GM23338 (cell line): ENCODE measurements at regions not wholly inside any gene's neighbourhood (a gene's known extent, or its start where the extent isn't known, plus 50 kb on each side); places are given as distances from the start of the nearest gene placed in this dataset.

ENCODE experiments used
- ATAC-seq: fragments of 200-7000 bp; cut with Tn5 transposase; 3 replicates; pipeline ENCODE4 v1.9.1; 2020
- DNase-seq: peaks from one replicate; pipeline ENCODE4 v3.0.0-alpha.2; 2015; ENCODE audit warnings: low spot score
- H2AFZ ChIP-seq: fragments of 200-600 bp; sonication (generic); 2 replicates; pipeline ENCODE4 v1.8.0; 2016; ENCODE audit warnings: antibody characterized with exemption, mild to moderate bottlenecking, moderate library complexity
- H3F3A ChIP-seq: fragments of 200-600 bp; sonication (generic); replicated peaks from 2 replicates; pipeline ENCODE4 v1.8.0; 2017; ENCODE audit warnings: antibody characterized with exemption, mixed run types, low read depth
- H3K27ac ChIP-seq: fragments of 200-600 bp; sonication (generic); 2 replicates; pipeline ENCODE4 v1.6.1; 2016; ENCODE audit warnings: low read depth
- H3K27me3 ChIP-seq: fragments of 200-600 bp; sonication (generic); 2 replicates; pipeline ENCODE4 v1.8.0; 2016; ENCODE audit warnings: mild to moderate bottlenecking, mixed run types, moderate library complexity; ENCODE audit not compliant: insufficient read depth
- H3K36me3 ChIP-seq: fragments of 200-600 bp; sonication (generic); 2 replicates; pipeline ENCODE4 v1.8.0; 2016; ENCODE audit warnings: mild to moderate bottlenecking; ENCODE audit not compliant: insufficient read depth
- H3K4me1 ChIP-seq: fragments of 200-600 bp; sonication (generic); 2 replicates; pipeline ENCODE4 v1.8.0; 2016; ENCODE audit warnings: mild to moderate bottlenecking, moderate library complexity; ENCODE audit not compliant: insufficient read depth
- H3K4me2 ChIP-seq: fragments of 200-600 bp; sonication (generic); 2 replicates; pipeline ENCODE4 v1.7.1; 2017; ENCODE audit warnings: mixed run types
- H3K4me3 ChIP-seq: fragments of 200-600 bp; sonication (generic); 2 replicates; pipeline ENCODE4 v1.6.1; 2016; ENCODE audit warnings: mixed run types
- H3K79me2 ChIP-seq: fragments of 200-600 bp; sonication (generic); replicated peaks from 2 replicates; pipeline ENCODE4 v1.8.0; 2017; ENCODE audit warnings: mild to moderate bottlenecking; ENCODE audit not compliant: insufficient read depth
- H3K9me2 ChIP-seq: fragments of 200-600 bp; sonication (generic); 2 replicates; pipeline ENCODE4 v1.8.0; 2017; ENCODE audit not compliant: insufficient read depth
- H4K20me1 ChIP-seq: fragments of 200-600 bp; sonication (generic); replicated peaks from 2 replicates; pipeline ENCODE4 v1.8.0; 2017; ENCODE audit warnings: mild to moderate bottlenecking; ENCODE audit not compliant: insufficient read depth
- H3K27ac Mint-ChIP-seq: 2 replicates; pipeline ENCODE4 v1.8.0; 2020; ENCODE audit warnings: inconsistent platforms, mild to moderate bottlenecking, moderate library complexity, mixed read lengths
- H3K27me3 Mint-ChIP-seq: 3 replicates; pipeline ENCODE4 v1.8.0; 2022; ENCODE audit warnings: low read depth, mild to moderate bottlenecking, moderate library complexity, mixed read lengths, inconsistent platforms; ENCODE audit not compliant: insufficient read depth, poor library complexity
- H3K36me3 Mint-ChIP-seq: 3 replicates; pipeline ENCODE4 v1.8.0; 2021; ENCODE audit warnings: low read depth, mild to moderate bottlenecking, inconsistent platforms, moderate library complexity, mixed read lengths
- H3K4me1 Mint-ChIP-seq: 3 replicates; pipeline ENCODE4 v1.8.0; 2020; ENCODE audit warnings: mild to moderate bottlenecking, inconsistent platforms, mixed read lengths
- H3K4me3 Mint-ChIP-seq: 3 replicates; pipeline ENCODE4 v1.8.0; 2021; ENCODE audit warnings: moderate library complexity, mild to moderate bottlenecking, inconsistent platforms, mixed read lengths
- H3K9me3 Mint-ChIP-seq: 3 replicates; pipeline ENCODE4 v1.8.0; 2020; ENCODE audit warnings: moderate library complexity, mild to moderate bottlenecking, inconsistent platforms, mixed read lengths
- CTCF ChIP-seq, 2 experiments: fragments of 200-600 bp in 1 of 2; sonication (generic) in 1 of 2; conservative IDR thresholded peaks; 2 replicates each; pipeline versions ENCODE4 v1.5.1 to v1.6.1; 2016 to 2017; ENCODE audit warnings: antibody characterized with exemption in 2 of 2, low read depth in 2 of 2, mild to moderate bottlenecking in 2 of 2, moderate library complexity in 1 of 2
- ETS1 ChIP-seq: IDR thresholded peaks from 2 replicates; pipeline ENCODE4 v1.6.1; 2016; ENCODE audit warnings: antibody characterized with exemption
- EZH2 ChIP-seq: fragments of 200-600 bp; sonication (generic); IDR thresholded peaks from one replicate; pipeline ENCODE4 v1.8.0; 2017; ENCODE audit warnings: antibody characterized with exemption, mild to moderate bottlenecking, low read depth; ENCODE audit not compliant: unreplicated experiment
- JUNB ChIP-seq: IDR thresholded peaks from one replicate; pipeline ENCODE4 v1.6.1; 2016; ENCODE audit warnings: antibody characterized with exemption; ENCODE audit not compliant: unreplicated experiment
- POLR2AphosphoS5 ChIP-seq: IDR thresholded peaks from 2 replicates; pipeline ENCODE4 v1.6.1; 2016; ENCODE audit warnings: antibody characterized with exemption, low read depth
- REST ChIP-seq: IDR thresholded peaks from one replicate; pipeline ENCODE4 v1.6.1; 2018; ENCODE audit warnings: antibody characterized with exemption; ENCODE audit not compliant: unreplicated experiment
- ZNF114 ChIP-seq: fragments of 250-450 bp; sonication (Bioruptor Pico); IDR thresholded peaks from 2 replicates; pipeline ENCODE4 v1.5.0; 2020; ENCODE audit warnings: mild to moderate bottlenecking, moderate library complexity
- ZNF331 ChIP-seq: fragments of 250-450 bp; sonication (Bioruptor Pico); IDR thresholded peaks from 2 replicates; pipeline ENCODE4 v1.5.0; 2020; ENCODE audit warnings: low read depth, mild to moderate bottlenecking, moderate library complexity

GRCh38 chr5:121695307-121695706 lies 156.4 kb upstream of the FTMT start:
- Histone ChIP-seq H3K79me2 (no peaks in the 10 kb centered on the region), H3K27ac (no peak overlapping the region), H2AFZ (no peak overlapping the region), H3K9me2 (no peaks in the 10 kb centered on the region), H3K4me3 (no peak overlapping the region), H3K27me3 (no peaks in the 10 kb centered on the region), H3K4me2 (no peak overlapping the region), H4K20me1 (no peaks in the 10 kb centered on the region), H3K4me1 (peaks cover 18% of the 10 kb centered on the region), H3K36me3 (no peaks in the 10 kb centered on the region), H3F3A (no peaks in the 10 kb centered on the region)
- Mint-ChIP-seq H3K27ac (no peak overlapping the region), H3K9me3 (no peaks in the 10 kb centered on the region), H3K4me3 (no peak overlapping the region), H3K27me3 (no peaks in the 10 kb centered on the region), H3K4me1 (peaks cover 20% of the 10 kb centered on the region), H3K36me3 (no peaks in the 10 kb centered on the region)
- no peak for TF ChIP-seq ZNF331 (CRISPR knock-in tag)
- no peak for TF ChIP-seq CTCF (conservative IDR thresholded peaks at IDR 0.05; ENCODE audit: low read depth in 2 of 2)
- TF ChIP-seq JUNB, result no peak
- TF ChIP-seq ETS1, result no peak
- no peak for TF ChIP-seq ZNF114 (CRISPR knock-in tag)
- TF ChIP-seq REST, result no peak
- TF ChIP-seq EZH2, result no peak
- ATAC-seq (no peak), DNase-seq (no peak)

GRCh38 chr5:121698690-121699089 lies 153.0 kb upstream of the FTMT start:
- Mint-ChIP-seq H3K4me1 (peaks cover 9% of the 10 kb centered on the region; the same call in 2 of the 3 replicates), H3K27ac (no peak overlapping the region), H3K9me3 (no peaks in the 10 kb centered on the region), H3K36me3 (no peaks in the 10 kb centered on the region), H3K27me3 (no peaks in the 10 kb centered on the region), H3K4me3 (no peak overlapping the region)
- DNase-seq (no peak), ATAC-seq (no peak)
- H3K79me2 ChIP-seq, result no peaks in the 10 kb centered on the region
- no peak overlapping the region for H3K4me3 ChIP-seq
- H3K36me3 ChIP-seq, result no peaks in the 10 kb centered on the region
- no peaks in the 10 kb centered on the region for H3K9me2 ChIP-seq
- no peaks in the 10 kb centered on the region for H3K27me3 ChIP-seq
- H3F3A ChIP-seq, result no peaks in the 10 kb centered on the region
- no peak overlapping the region for H3K4me2 ChIP-seq
- peaks cover 9% of the 10 kb centered on the region for H3K4me1 ChIP-seq
- no peaks in the 10 kb centered on the region for H4K20me1 ChIP-seq
- TF ChIP-seq EZH2, result no peak
- TF ChIP-seq ZNF114 (CRISPR knock-in tag), result no peak
- TF ChIP-seq ZNF331 (CRISPR knock-in tag), result no peak
- no peak for TF ChIP-seq CTCF (conservative IDR thresholded peaks at IDR 0.05; ENCODE audit: low read depth in 2 of 2)
- TF ChIP-seq POLR2AphosphoS5, result no peak
- no peak overlapping the region for H2AFZ ChIP-seq
- H3K27ac ChIP-seq, result no peak overlapping the region
